GM23338 (cell line): ENCODE measurements at regions not wholly inside any gene's neighbourhood (a gene's known extent, or its start where the extent isn't known, plus 50 kb on each side); places are given as distances from the start of the nearest gene placed in this dataset.

Source experiments
- ATAC-seq: fragments of 200-7000 bp; cut with Tn5 transposase; 3 replicates; pipeline ENCODE4 v1.9.1; 2020
- DNase-seq: peaks from one replicate; pipeline ENCODE4 v3.0.0-alpha.2; 2015; ENCODE audit warnings: low spot score
- H2AFZ ChIP-seq: fragments of 200-600 bp; sonication (generic); 2 replicates; pipeline ENCODE4 v1.8.0; 2016; ENCODE audit warnings: antibody characterized with exemption, mild to moderate bottlenecking, moderate library complexity
- H3F3A ChIP-seq: fragments of 200-600 bp; sonication (generic); replicated peaks from 2 replicates; pipeline ENCODE4 v1.8.0; 2017; ENCODE audit warnings: antibody characterized with exemption, mixed run types, low read depth
- H3K27ac ChIP-seq: fragments of 200-600 bp; sonication (generic); 2 replicates; pipeline ENCODE4 v1.6.1; 2016; ENCODE audit warnings: low read depth
- H3K27me3 ChIP-seq: fragments of 200-600 bp; sonication (generic); 2 replicates; pipeline ENCODE4 v1.8.0; 2016; ENCODE audit warnings: mild to moderate bottlenecking, mixed run types, moderate library complexity; ENCODE audit not compliant: insufficient read depth
- H3K36me3 ChIP-seq: fragments of 200-600 bp; sonication (generic); 2 replicates; pipeline ENCODE4 v1.8.0; 2016; ENCODE audit warnings: mild to moderate bottlenecking; ENCODE audit not compliant: insufficient read depth
- H3K4me1 ChIP-seq: fragments of 200-600 bp; sonication (generic); 2 replicates; pipeline ENCODE4 v1.8.0; 2016; ENCODE audit warnings: mild to moderate bottlenecking, moderate library complexity; ENCODE audit not compliant: insufficient read depth
- H3K4me2 ChIP-seq: fragments of 200-600 bp; sonication (generic); 2 replicates; pipeline ENCODE4 v1.7.1; 2017; ENCODE audit warnings: mixed run types
- H3K4me3 ChIP-seq: fragments of 200-600 bp; sonication (generic); 2 replicates; pipeline ENCODE4 v1.6.1; 2016; ENCODE audit warnings: mixed run types
- H3K79me2 ChIP-seq: fragments of 200-600 bp; sonication (generic); replicated peaks from 2 replicates; pipeline ENCODE4 v1.8.0; 2017; ENCODE audit warnings: mild to moderate bottlenecking; ENCODE audit not compliant: insufficient read depth
- H3K9me2 ChIP-seq: fragments of 200-600 bp; sonication (generic); 2 replicates; pipeline ENCODE4 v1.8.0; 2017; ENCODE audit not compliant: insufficient read depth
- H4K20me1 ChIP-seq: fragments of 200-600 bp; sonication (generic); replicated peaks from 2 replicates; pipeline ENCODE4 v1.8.0; 2017; ENCODE audit warnings: mild to moderate bottlenecking; ENCODE audit not compliant: insufficient read depth
- H3K27ac Mint-ChIP-seq: 2 replicates; pipeline ENCODE4 v1.8.0; 2020; ENCODE audit warnings: inconsistent platforms, mild to moderate bottlenecking, moderate library complexity, mixed read lengths
- H3K27me3 Mint-ChIP-seq: 3 replicates; pipeline ENCODE4 v1.8.0; 2022; ENCODE audit warnings: low read depth, mild to moderate bottlenecking, moderate library complexity, mixed read lengths, inconsistent platforms; ENCODE audit not compliant: insufficient read depth, poor library complexity
- H3K36me3 Mint-ChIP-seq: 3 replicates; pipeline ENCODE4 v1.8.0; 2021; ENCODE audit warnings: low read depth, mild to moderate bottlenecking, inconsistent platforms, moderate library complexity, mixed read lengths
- H3K4me1 Mint-ChIP-seq: 3 replicates; pipeline ENCODE4 v1.8.0; 2020; ENCODE audit warnings: mild to moderate bottlenecking, inconsistent platforms, mixed read lengths
- H3K4me3 Mint-ChIP-seq: 3 replicates; pipeline ENCODE4 v1.8.0; 2021; ENCODE audit warnings: moderate library complexity, mild to moderate bottlenecking, inconsistent platforms, mixed read lengths
- H3K9me3 Mint-ChIP-seq: 3 replicates; pipeline ENCODE4 v1.8.0; 2020; ENCODE audit warnings: moderate library complexity, mild to moderate bottlenecking, inconsistent platforms, mixed read lengths
- CREB1 ChIP-seq: fragments of 250-450 bp; sonication (Bioruptor Pico); IDR thresholded peaks from 2 replicates; pipeline ENCODE4 v1.5.0; 2020; ENCODE audit warnings: low read depth, mild to moderate bottlenecking, moderate library complexity
- EZH2 ChIP-seq: fragments of 200-600 bp; sonication (generic); IDR thresholded peaks from one replicate; pipeline ENCODE4 v1.8.0; 2017; ENCODE audit warnings: antibody characterized with exemption, mild to moderate bottlenecking, low read depth; ENCODE audit not compliant: unreplicated experiment
- EZH2phosphoT487 ChIP-seq: fragments of 200-600 bp; sonication (generic); IDR thresholded peaks from one replicate; pipeline ENCODE4 v1.8.1; 2018; ENCODE audit warnings: antibody characterized with exemption; ENCODE audit not compliant: unreplicated experiment
- JUNB ChIP-seq: IDR thresholded peaks from one replicate; pipeline ENCODE4 v1.6.1; 2016; ENCODE audit warnings: antibody characterized with exemption; ENCODE audit not compliant: unreplicated experiment
- NANOG ChIP-seq: IDR thresholded peaks from 2 replicates; pipeline ENCODE4 v1.6.1; 2016; ENCODE audit warnings: antibody characterized with exemption, borderline replicate concordance
- POLR2AphosphoS5 ChIP-seq: IDR thresholded peaks from 2 replicates; pipeline ENCODE4 v1.6.1; 2016; ENCODE audit warnings: antibody characterized with exemption, low read depth
- STAT1 ChIP-seq: IDR thresholded peaks from one replicate; pipeline ENCODE4 v1.6.1; 2016; ENCODE audit warnings: antibody characterized with exemption; ENCODE audit not compliant: unreplicated experiment
- ZNF114 ChIP-seq: fragments of 250-450 bp; sonication (Bioruptor Pico); IDR thresholded peaks from 2 replicates; pipeline ENCODE4 v1.5.0; 2020; ENCODE audit warnings: mild to moderate bottlenecking, moderate library complexity
- ZNF331 ChIP-seq: fragments of 250-450 bp; sonication (Bioruptor Pico); IDR thresholded peaks from 2 replicates; pipeline ENCODE4 v1.5.0; 2020; ENCODE audit warnings: low read depth, mild to moderate bottlenecking, moderate library complexity
- TF ChIP-seq, protein P1 (sequence below): IDR thresholded peaks from 2 replicates; pipeline ENCODE4 v1.6.1; 2016; ENCODE audit warnings: antibody characterized with exemption
- TF ChIP-seq, protein P2 (sequence below): IDR thresholded peaks from one replicate; pipeline ENCODE4 v1.6.1; 2018; ENCODE audit warnings: antibody characterized with exemption; ENCODE audit not compliant: unreplicated experiment
- TF ChIP-seq, protein P3 (sequence below), 2 experiments: fragments of 200-600 bp in 1 of 2; sonication (generic) in 1 of 2; conservative IDR thresholded peaks; 2 replicates each; pipeline versions ENCODE4 v1.5.1 to v1.6.1; 2016 to 2017; ENCODE audit warnings: antibody characterized with exemption in 2 of 2, low read depth in 2 of 2, mild to moderate bottlenecking in 2 of 2, moderate library complexity in 1 of 2
- TF ChIP-seq, protein P4 (sequence below): fragments of 250-450 bp; sonication (Bioruptor Pico); IDR thresholded peaks from 2 replicates; pipeline ENCODE4 v1.5.0; 2020; ENCODE audit warnings: mild to moderate bottlenecking, moderate library complexity

DNA sequence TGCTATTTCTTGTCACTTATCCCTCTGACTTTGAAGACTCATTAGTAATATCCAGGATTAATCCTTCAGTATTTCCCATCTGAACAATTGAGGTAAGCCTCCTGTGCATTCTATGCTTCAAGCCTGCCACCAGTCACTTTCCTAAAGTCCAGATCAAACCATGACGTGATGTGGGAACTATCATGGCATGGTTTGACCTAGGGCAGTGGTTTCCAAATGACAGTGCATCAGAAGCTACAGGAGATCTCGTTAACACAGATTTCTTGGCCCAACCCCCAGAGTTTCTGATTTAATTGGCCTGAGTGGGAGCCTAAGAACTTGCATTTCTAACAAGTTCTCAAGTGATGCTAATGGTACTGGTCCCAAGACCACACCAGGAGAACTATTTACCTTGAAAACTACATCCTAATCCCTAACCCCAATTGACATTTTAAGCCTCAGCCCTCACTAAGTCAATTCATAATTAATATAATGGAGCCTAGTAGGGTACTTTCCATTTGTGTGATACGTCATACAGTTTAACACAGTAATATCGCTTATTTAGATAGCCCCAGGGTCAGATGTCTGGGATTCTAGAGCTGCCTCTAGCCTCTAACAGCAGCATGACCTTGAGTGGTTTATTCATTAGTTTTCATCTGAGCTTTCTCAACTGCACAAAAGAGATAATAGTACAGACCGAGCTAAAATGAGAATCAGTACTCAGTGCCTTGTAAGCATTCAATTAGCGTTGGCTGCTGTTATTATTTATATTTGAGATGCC is 907.6 kb downstream of the TFAP2A start:
- peaks cover 11% of the 10 kb centered on the region; the same call in 1 of the 3 replicates for H3K9me3 Mint-ChIP-seq
- H3K36me3 ChIP-seq, result no peaks in the 10 kb centered on the region
- H4K20me1 ChIP-seq, result no peaks in the 10 kb centered on the region
- peaks cover 12% of the 10 kb centered on the region; the same call in 1 of the 3 replicates for H3K36me3 Mint-ChIP-seq
- no peaks in the 10 kb centered on the region for H3K79me2 ChIP-seq
- no peaks in the 10 kb centered on the region for H3F3A ChIP-seq
- no peaks in the 10 kb centered on the region for H3K27me3 ChIP-seq
- no peak overlapping the region for H3K27ac ChIP-seq
- no peak overlapping the region for H3K4me2 ChIP-seq
- ATAC-seq (no peak), DNase-seq (no peak)
- no peak overlapping the region for H3K27ac Mint-ChIP-seq
- TF ChIP-seq, protein P1, sequence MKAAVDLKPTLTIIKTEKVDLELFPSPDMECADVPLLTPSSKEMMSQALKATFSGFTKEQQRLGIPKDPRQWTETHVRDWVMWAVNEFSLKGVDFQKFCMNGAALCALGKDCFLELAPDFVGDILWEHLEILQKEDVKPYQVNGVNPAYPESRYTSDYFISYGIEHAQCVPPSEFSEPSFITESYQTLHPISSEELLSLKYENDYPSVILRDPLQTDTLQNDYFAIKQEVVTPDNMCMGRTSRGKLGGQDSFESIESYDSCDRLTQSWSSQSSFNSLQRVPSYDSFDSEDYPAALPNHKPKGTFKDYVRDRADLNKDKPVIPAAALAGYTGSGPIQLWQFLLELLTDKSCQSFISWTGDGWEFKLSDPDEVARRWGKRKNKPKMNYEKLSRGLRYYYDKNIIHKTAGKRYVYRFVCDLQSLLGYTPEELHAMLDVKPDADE, result no peak
- TF ChIP-seq, protein P2, sequence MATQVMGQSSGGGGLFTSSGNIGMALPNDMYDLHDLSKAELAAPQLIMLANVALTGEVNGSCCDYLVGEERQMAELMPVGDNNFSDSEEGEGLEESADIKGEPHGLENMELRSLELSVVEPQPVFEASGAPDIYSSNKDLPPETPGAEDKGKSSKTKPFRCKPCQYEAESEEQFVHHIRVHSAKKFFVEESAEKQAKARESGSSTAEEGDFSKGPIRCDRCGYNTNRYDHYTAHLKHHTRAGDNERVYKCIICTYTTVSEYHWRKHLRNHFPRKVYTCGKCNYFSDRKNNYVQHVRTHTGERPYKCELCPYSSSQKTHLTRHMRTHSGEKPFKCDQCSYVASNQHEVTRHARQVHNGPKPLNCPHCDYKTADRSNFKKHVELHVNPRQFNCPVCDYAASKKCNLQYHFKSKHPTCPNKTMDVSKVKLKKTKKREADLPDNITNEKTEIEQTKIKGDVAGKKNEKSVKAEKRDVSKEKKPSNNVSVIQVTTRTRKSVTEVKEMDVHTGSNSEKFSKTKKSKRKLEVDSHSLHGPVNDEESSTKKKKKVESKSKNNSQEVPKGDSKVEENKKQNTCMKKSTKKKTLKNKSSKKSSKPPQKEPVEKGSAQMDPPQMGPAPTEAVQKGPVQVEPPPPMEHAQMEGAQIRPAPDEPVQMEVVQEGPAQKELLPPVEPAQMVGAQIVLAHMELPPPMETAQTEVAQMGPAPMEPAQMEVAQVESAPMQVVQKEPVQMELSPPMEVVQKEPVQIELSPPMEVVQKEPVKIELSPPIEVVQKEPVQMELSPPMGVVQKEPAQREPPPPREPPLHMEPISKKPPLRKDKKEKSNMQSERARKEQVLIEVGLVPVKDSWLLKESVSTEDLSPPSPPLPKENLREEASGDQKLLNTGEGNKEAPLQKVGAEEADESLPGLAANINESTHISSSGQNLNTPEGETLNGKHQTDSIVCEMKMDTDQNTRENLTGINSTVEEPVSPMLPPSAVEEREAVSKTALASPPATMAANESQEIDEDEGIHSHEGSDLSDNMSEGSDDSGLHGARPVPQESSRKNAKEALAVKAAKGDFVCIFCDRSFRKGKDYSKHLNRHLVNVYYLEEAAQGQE, result no peak
- no peak for TF ChIP-seq CREB1
- no peak for TF ChIP-seq POLR2AphosphoS5
- TF ChIP-seq, protein P3, sequence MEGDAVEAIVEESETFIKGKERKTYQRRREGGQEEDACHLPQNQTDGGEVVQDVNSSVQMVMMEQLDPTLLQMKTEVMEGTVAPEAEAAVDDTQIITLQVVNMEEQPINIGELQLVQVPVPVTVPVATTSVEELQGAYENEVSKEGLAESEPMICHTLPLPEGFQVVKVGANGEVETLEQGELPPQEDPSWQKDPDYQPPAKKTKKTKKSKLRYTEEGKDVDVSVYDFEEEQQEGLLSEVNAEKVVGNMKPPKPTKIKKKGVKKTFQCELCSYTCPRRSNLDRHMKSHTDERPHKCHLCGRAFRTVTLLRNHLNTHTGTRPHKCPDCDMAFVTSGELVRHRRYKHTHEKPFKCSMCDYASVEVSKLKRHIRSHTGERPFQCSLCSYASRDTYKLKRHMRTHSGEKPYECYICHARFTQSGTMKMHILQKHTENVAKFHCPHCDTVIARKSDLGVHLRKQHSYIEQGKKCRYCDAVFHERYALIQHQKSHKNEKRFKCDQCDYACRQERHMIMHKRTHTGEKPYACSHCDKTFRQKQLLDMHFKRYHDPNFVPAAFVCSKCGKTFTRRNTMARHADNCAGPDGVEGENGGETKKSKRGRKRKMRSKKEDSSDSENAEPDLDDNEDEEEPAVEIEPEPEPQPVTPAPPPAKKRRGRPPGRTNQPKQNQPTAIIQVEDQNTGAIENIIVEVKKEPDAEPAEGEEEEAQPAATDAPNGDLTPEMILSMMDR (conservative IDR thresholded peaks at IDR 0.05; ENCODE audit: low read depth in 2 of 2), result no peak
- TF ChIP-seq EZH2, result no peak
- TF ChIP-seq, protein P4, sequence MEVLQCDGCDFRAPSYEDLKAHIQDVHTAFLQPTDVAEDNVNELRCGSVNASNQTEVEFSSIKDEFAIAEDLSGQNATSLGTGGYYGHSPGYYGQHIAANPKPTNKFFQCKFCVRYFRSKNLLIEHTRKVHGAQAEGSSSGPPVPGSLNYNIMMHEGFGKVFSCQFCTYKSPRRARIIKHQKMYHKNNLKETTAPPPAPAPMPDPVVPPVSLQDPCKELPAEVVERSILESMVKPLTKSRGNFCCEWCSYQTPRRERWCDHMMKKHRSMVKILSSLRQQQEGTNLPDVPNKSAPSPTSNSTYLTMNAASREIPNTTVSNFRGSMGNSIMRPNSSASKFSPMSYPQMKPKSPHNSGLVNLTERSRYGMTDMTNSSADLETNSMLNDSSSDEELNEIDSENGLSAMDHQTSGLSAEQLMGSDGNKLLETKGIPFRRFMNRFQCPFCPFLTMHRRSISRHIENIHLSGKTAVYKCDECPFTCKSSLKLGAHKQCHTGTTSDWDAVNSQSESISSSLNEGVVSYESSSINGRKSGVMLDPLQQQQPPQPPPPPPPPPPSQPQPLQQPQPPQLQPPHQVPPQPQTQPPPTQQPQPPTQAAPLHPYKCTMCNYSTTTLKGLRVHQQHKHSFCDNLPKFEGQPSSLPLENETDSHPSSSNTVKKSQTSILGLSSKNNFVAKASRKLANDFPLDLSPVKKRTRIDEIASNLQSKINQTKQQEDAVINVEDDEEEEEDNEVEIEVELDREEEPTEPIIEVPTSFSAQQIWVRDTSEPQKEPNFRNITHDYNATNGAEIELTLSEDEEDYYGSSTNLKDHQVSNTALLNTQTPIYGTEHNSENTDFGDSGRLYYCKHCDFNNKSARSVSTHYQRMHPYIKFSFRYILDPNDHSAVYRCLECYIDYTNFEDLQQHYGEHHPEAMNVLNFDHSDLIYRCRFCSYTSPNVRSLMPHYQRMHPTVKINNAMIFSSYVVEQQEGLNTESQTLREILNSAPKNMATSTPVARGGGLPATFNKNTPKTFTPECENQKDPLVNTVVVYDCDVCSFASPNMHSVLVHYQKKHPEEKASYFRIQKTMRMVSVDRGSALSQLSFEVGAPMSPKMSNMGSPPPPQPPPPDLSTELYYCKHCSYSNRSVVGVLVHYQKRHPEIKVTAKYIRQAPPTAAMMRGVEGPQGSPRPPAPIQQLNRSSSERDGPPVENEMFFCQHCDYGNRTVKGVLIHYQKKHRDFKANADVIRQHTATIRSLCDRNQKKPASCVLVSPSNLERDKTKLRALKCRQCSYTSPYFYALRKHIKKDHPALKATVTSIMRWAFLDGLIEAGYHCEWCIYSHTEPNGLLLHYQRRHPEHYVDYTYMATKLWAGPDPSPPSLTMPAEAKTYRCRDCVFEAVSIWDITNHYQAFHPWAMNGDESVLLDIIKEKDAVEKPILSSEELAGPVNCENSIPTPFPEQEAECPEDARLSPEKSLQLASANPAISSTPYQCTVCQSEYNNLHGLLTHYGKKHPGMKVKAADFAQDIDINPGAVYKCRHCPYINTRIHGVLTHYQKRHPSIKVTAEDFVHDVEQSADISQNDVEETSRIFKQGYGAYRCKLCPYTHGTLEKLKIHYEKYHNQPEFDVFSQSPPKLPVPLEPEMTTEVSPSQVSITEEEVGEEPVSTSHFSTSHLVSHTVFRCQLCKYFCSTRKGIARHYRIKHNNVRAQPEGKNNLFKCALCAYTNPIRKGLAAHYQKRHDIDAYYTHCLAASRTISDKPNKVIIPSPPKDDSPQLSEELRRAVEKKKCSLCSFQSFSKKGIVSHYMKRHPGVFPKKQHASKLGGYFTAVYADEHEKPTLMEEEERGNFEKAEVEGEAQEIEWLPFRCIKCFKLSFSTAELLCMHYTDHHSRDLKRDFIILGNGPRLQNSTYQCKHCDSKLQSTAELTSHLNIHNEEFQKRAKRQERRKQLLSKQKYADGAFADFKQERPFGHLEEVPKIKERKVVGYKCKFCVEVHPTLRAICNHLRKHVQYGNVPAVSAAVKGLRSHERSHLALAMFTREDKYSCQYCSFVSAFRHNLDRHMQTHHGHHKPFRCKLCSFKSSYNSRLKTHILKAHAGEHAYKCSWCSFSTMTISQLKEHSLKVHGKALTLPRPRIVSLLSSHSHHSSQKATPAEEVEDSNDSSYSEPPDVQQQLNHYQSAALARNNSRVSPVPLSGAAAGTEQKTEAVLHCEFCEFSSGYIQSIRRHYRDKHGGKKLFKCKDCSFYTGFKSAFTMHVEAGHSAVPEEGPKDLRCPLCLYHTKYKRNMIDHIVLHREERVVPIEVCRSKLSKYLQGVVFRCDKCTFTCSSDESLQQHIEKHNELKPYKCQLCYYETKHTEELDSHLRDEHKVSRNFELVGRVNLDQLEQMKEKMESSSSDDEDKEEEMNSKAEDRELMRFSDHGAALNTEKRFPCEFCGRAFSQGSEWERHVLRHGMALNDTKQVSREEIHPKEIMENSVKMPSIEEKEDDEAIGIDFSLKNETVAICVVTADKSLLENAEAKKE, result no peak
- TF ChIP-seq JUNB, result no peak
- TF ChIP-seq STAT1, result no peak
- no peak for TF ChIP-seq EZH2phosphoT487
- no peak for TF ChIP-seq ZNF331 (CRISPR knock-in tag)
- no peak for TF ChIP-seq NANOG
- no peak for TF ChIP-seq ZNF114
- H3K27me3 Mint-ChIP-seq, result no peaks in the 10 kb centered on the region
- no peak overlapping the region for H2AFZ ChIP-seq
- no peak overlapping the region for H3K4me3 Mint-ChIP-seq
- H3K9me2 ChIP-seq, result no peaks in the 10 kb centered on the region
- no peak overlapping the region for H3K4me3 ChIP-seq
- H3K4me1 Mint-ChIP-seq, result peaks cover 14% of the 10 kb centered on the region
- peaks cover 8% of the 10 kb centered on the region for H3K4me1 ChIP-seq
